HepG2 (cell line): ENCODE measurements at regions not wholly inside any gene's neighbourhood (a gene's known extent, or its start where the extent isn't known, plus 50 kb on each side); places are given as distances from the start of the nearest gene placed in this dataset.
A peak's percentile ranks its signal among the peaks of the same experiment; 100 is the strongest.

ENCODE experiments used
- AHR ChIP-seq: IDR thresholded peaks from 2 replicates; pipeline ENCODE4 v1.6.1; 2018; ENCODE audit warnings: missing genetic modification reagents, missing compliant biosample characterization
- ATRX ChIP-seq: sonication (generic); formaldehyde crosslinking; IDR thresholded peaks from 2 replicates; pipeline ENCODE4 v1.4.0; 2020; ENCODE audit warnings: missing genetic modification reagents, borderline replicate concordance
- HDAC2 ChIP-seq: sonication (generic); formaldehyde crosslinking; IDR thresholded peaks from 2 replicates; pipeline ENCODE4 v1.4.0; 2020; ENCODE audit warnings: missing genetic modification reagents
- HNF4A ChIP-seq: sonication (generic); formaldehyde crosslinking; IDR thresholded peaks from 2 replicates; pipeline ENCODE4 v1.4.0; 2020; ENCODE audit warnings: missing genetic modification reagents
- JUND ChIP-seq: sonication (generic); formaldehyde crosslinking; IDR thresholded peaks from 2 replicates; pipeline ENCODE4 v1.8.0; 2022; ENCODE audit warnings: mild to moderate bottlenecking, missing genetic modification reagents
- KMT2A ChIP-seq: sonication (generic); formaldehyde crosslinking; IDR thresholded peaks from 2 replicates; pipeline ENCODE4 v1.4.0; 2020; ENCODE audit warnings: missing genetic modification reagents
- NFIC ChIP-seq: IDR thresholded peaks from 2 replicates; pipeline ENCODE4 v1.6.1; 2012; ENCODE audit warnings: mild to moderate bottlenecking, low read length, inconsistent platforms
- ONECUT2 ChIP-seq: sonication (generic); formaldehyde crosslinking; IDR thresholded peaks from 2 replicates; pipeline ENCODE4 v1.4.0; 2020; ENCODE audit warnings: missing genetic modification reagents
- PTBP1 ChIP-seq: fragments of 200-400 bp; formaldehyde crosslinking; IDR thresholded peaks from 2 replicates; pipeline ENCODE4 v1.6.1; 2018; ENCODE audit warnings: low read length, low read depth; ENCODE audit not compliant: poor library complexity, severe bottlenecking
- SATB2 ChIP-seq: sonication (generic); formaldehyde crosslinking; IDR thresholded peaks from 2 replicates; pipeline ENCODE4 v1.5.0; 2020; ENCODE audit warnings: missing genetic modification reagents
- SKI ChIP-seq: fragments of 450-650 bp; IDR thresholded peaks from one replicate; pipeline ENCODE4 v1.6.1; 2018; ENCODE audit warnings: mild to moderate bottlenecking; ENCODE audit not compliant: partially characterized antibody
- STAT5B ChIP-seq: sonication (generic); formaldehyde crosslinking; IDR thresholded peaks from 2 replicates; pipeline ENCODE4 v1.4.0; 2020; ENCODE audit warnings: missing genetic modification reagents
- ZFP37 ChIP-seq: sonication (generic); formaldehyde crosslinking; IDR thresholded peaks from 2 replicates; pipeline ENCODE4 v1.4.0; 2020; ENCODE audit warnings: missing genetic modification reagents, borderline replicate concordance
- ZFP82 ChIP-seq: sonication (generic); formaldehyde crosslinking; IDR thresholded peaks from 2 replicates; pipeline ENCODE4 v1.5.1; 2020; ENCODE audit warnings: mild to moderate bottlenecking, missing genetic modification reagents, borderline replicate concordance
- ZFYVE20 ChIP-seq: sonication (generic); formaldehyde crosslinking; IDR thresholded peaks from 2 replicates; pipeline ENCODE4 v1.8.0; 2023; ENCODE audit warnings: low read depth, mild to moderate bottlenecking, moderate library complexity, missing genetic modification reagents, borderline replicate concordance
- ZMYM4 ChIP-seq: sonication (generic); formaldehyde crosslinking; IDR thresholded peaks from 2 replicates; pipeline ENCODE4 v1.8.1; 2023; ENCODE audit warnings: mild to moderate bottlenecking, missing genetic modification reagents
- ZNF207 ChIP-seq: fragments of 450-650 bp; IDR thresholded peaks from 2 replicates; pipeline ENCODE4 v1.6.1; 2016; ENCODE audit warnings: antibody characterized with exemption, borderline replicate concordance
- ZNF232 ChIP-seq: sonication (generic); formaldehyde crosslinking; IDR thresholded peaks from 2 replicates; pipeline ENCODE4 v1.4.0; 2020; ENCODE audit warnings: missing genetic modification reagents, borderline replicate concordance
- ZNF350 ChIP-seq: sonication (generic); formaldehyde crosslinking; IDR thresholded peaks from 2 replicates; pipeline ENCODE4 v1.4.0; 2020; ENCODE audit warnings: mild to moderate bottlenecking, low read depth, missing genetic modification reagents, borderline replicate concordance
- ZNF562 ChIP-seq: sonication (generic); formaldehyde crosslinking; IDR thresholded peaks from 2 replicates; pipeline ENCODE4 v1.8.0; 2022; ENCODE audit warnings: missing genetic modification reagents, borderline replicate concordance
- ZNF737 ChIP-seq: sonication (generic); formaldehyde crosslinking; IDR thresholded peaks from 2 replicates; pipeline ENCODE4 v1.5.0; 2020; ENCODE audit warnings: missing genetic modification reagents, mild to moderate bottlenecking, borderline replicate concordance
- ZNF766 ChIP-seq: sonication (generic); formaldehyde crosslinking; IDR thresholded peaks from 2 replicates; pipeline ENCODE4 v1.5.0; 2020; ENCODE audit warnings: missing genetic modification reagents, borderline replicate concordance
- ZNF816 ChIP-seq: sonication (generic); formaldehyde crosslinking; IDR thresholded peaks from 2 replicates; pipeline ENCODE4 v1.8.0; 2022; ENCODE audit warnings: missing genetic modification reagents, mild to moderate bottlenecking, borderline replicate concordance
- ZSCAN9 ChIP-seq: IDR thresholded peaks from 2 replicates; pipeline ENCODE4 v1.6.1; 2016; ENCODE audit warnings: borderline replicate concordance
- TF ChIP-seq, protein P1 (sequence below): IDR thresholded peaks from 2 replicates; pipeline ENCODE4 v1.6.1; 2016; ENCODE audit warnings: low read depth
- TF ChIP-seq, protein P2 (sequence below), 2 experiments: IDR thresholded peaks; 2 replicates each; pipeline ENCODE4 v1.6.1; 2011 to 2012; ENCODE audit warnings: low read length in 2 of 2, borderline replicate concordance in 1 of 2, low read depth in 1 of 2, mild to moderate bottlenecking in 1 of 2, moderate library complexity in 1 of 2
- TF ChIP-seq, protein P3 (sequence below): sonication (generic); formaldehyde crosslinking; IDR thresholded peaks from 2 replicates; pipeline ENCODE4 v1.4.0; 2020; ENCODE audit warnings: missing genetic modification reagents

GRCh38 chr17:72340836-72341235 is 220.0 kb downstream of the SOX9 start (continued):
- TF ChIP-seq, protein P1, sequence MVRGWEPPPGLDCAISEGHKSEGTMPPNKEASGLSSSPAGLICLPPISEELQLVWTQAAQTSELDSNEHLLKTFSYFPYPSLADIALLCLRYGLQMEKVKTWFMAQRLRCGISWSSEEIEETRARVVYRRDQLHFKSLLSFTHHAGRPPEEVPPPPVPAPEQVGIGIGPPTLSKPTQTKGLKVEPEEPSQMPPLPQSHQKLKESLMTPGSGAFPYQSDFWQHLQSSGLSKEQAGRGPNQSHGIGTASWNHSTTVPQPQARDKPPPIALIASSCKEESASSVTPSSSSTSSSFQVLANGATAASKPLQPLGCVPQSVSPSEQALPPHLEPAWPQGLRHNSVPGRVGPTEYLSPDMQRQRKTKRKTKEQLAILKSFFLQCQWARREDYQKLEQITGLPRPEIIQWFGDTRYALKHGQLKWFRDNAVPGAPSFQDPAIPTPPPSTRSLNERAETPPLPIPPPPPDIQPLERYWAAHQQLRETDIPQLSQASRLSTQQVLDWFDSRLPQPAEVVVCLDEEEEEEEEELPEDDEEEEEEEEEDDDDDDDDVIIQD (CRISPR knock-in tag), result peak; percentile 85
- TF ChIP-seq ONECUT2 (CRISPR knock-in tag) (no peak), ZNF766 (CRISPR knock-in tag) (no peak), ATRX (no peak), ZNF562 (no peak), SATB2 (CRISPR knock-in tag) (no peak), KMT2A (CRISPR knock-in tag) (no peak), ZNF207 (no peak), ZSCAN9 (CRISPR knock-in tag) (no peak), JUND (no peak), ZFP82 (no peak), ZFYVE20 (CRISPR knock-in tag) (no peak), ZMYM4 (CRISPR knock-in tag) (0 out of 2 replicates have a peak, but pooled peaks have one; percentile 18), ZNF816 (CRISPR knock-in tag) (no peak), HDAC2 (CRISPR knock-in tag) (peak; percentile 56), PTBP1 (no peak), HNF4A (CRISPR knock-in tag) (peak; percentile 55; the same call in 1 of the 2 replicates), AHR (CRISPR knock-in tag) (no peak), NFIC (peak; percentile 51; the same call in 1 of the 2 replicates), ZNF350 (CRISPR knock-in tag) (no peak), SKI (no peak), ZNF737 (CRISPR knock-in tag) (no peak), ZNF232 (no peak), ZFP37 (CRISPR knock-in tag) (no peak), STAT5B (CRISPR knock-in tag) (no peak)
- TF ChIP-seq, protein P2, sequence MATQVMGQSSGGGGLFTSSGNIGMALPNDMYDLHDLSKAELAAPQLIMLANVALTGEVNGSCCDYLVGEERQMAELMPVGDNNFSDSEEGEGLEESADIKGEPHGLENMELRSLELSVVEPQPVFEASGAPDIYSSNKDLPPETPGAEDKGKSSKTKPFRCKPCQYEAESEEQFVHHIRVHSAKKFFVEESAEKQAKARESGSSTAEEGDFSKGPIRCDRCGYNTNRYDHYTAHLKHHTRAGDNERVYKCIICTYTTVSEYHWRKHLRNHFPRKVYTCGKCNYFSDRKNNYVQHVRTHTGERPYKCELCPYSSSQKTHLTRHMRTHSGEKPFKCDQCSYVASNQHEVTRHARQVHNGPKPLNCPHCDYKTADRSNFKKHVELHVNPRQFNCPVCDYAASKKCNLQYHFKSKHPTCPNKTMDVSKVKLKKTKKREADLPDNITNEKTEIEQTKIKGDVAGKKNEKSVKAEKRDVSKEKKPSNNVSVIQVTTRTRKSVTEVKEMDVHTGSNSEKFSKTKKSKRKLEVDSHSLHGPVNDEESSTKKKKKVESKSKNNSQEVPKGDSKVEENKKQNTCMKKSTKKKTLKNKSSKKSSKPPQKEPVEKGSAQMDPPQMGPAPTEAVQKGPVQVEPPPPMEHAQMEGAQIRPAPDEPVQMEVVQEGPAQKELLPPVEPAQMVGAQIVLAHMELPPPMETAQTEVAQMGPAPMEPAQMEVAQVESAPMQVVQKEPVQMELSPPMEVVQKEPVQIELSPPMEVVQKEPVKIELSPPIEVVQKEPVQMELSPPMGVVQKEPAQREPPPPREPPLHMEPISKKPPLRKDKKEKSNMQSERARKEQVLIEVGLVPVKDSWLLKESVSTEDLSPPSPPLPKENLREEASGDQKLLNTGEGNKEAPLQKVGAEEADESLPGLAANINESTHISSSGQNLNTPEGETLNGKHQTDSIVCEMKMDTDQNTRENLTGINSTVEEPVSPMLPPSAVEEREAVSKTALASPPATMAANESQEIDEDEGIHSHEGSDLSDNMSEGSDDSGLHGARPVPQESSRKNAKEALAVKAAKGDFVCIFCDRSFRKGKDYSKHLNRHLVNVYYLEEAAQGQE (IDR thresholded peaks at IDR 0.05; ENCODE audit: borderline replicate concordance in 1 of 2, low read depth in 1 of 2, low read length in 2 of 2), result no peak; a peak in 1 of 4 replicates
- TF ChIP-seq, protein P3, sequence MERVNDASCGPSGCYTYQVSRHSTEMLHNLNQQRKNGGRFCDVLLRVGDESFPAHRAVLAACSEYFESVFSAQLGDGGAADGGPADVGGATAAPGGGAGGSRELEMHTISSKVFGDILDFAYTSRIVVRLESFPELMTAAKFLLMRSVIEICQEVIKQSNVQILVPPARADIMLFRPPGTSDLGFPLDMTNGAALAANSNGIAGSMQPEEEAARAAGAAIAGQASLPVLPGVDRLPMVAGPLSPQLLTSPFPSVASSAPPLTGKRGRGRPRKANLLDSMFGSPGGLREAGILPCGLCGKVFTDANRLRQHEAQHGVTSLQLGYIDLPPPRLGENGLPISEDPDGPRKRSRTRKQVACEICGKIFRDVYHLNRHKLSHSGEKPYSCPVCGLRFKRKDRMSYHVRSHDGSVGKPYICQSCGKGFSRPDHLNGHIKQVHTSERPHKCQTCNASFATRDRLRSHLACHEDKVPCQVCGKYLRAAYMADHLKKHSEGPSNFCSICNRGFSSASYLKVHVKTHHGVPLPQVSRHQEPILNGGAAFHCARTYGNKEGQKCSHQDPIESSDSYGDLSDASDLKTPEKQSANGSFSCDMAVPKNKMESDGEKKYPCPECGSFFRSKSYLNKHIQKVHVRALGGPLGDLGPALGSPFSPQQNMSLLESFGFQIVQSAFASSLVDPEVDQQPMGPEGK (CRISPR knock-in tag), result no peak
